ENCODE measurements at regions not wholly inside any gene's neighbourhood (a gene's known extent, or its start where the extent isn't known, plus 50 kb on each side); places are given as distances from the start of the nearest gene placed in this dataset.

DNA sequence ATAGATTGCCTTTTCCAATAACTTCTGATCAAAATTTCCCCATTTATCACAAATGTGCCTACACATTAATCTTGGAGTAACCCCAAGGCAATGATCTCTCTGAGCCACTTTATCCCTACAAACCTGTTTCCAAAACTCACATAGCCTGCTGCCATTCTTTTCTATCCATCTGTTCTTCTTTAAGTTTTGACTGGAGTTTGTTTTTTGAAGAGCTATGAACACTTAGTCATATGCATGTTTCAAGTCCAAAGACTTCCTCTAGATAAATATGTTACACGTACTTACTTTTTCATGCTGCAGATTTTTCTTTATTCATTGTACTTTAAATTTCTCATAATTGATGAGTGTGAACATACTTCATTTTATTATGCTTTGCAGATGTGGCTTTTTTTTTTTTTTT lies 488.9 kb upstream of the CITED2 start:
- Histone ChIP-seq H3K36me3 (ENCODE audit: insufficient read depth, low read length) (no peaks in the 10 kb centered on the region), H3K4me2 (ENCODE audit: low read length) (no peak overlapping the region), H3K27me3 (ENCODE audit: insufficient read depth, low read length) (no peaks in the 10 kb centered on the region), H4K20me1 (ENCODE audit: insufficient read depth, low read length) (no peaks in the 10 kb centered on the region), H2AFZ (ENCODE audit: low read depth, low read length) (no peak overlapping the region), H3K9ac (ENCODE audit: low read length) (no peak overlapping the region), H3K4me3 (ENCODE audit: insufficient read depth, low read depth, low read length) (no peak overlapping the region), H3K27ac (ENCODE audit: low read depth, low read length) (no peak overlapping the region), H3K4me1 (ENCODE audit: insufficient read depth, low read length) (no peaks in the 10 kb centered on the region), H3K9me3 (ENCODE audit: insufficient read depth, low read depth, low read length) (no peaks in the 10 kb centered on the region), H3K79me2 (ENCODE audit: insufficient read depth, low read length) (no peaks in the 10 kb centered on the region)
- Mint-ChIP-seq H3K27me3 (ENCODE audit: low read depth, unreplicated experiment) (no peaks in the 10 kb centered on the region), H3K36me3 (ENCODE audit: low read depth, unreplicated experiment) (no peaks in the 10 kb centered on the region), H3K27ac (ENCODE audit: unreplicated experiment) (no peak overlapping the region), H3K4me3 (ENCODE audit: unreplicated experiment) (no peak overlapping the region), H3K9me3 (ENCODE audit: unreplicated experiment) (peaks cover 2% of the 10 kb centered on the region), H3K4me1 (ENCODE audit: low read depth, unreplicated experiment) (no peaks in the 10 kb centered on the region)
- DNase-seq (ENCODE audit: low read depth) = peak; percentile 48
- FAIRE-seq = no peak
- TF ChIP-seq EZH2 (IDR thresholded peaks at IDR 0.05; ENCODE audit: insufficient read depth, low read length) = no peak
- TF ChIP-seq, protein P1, sequence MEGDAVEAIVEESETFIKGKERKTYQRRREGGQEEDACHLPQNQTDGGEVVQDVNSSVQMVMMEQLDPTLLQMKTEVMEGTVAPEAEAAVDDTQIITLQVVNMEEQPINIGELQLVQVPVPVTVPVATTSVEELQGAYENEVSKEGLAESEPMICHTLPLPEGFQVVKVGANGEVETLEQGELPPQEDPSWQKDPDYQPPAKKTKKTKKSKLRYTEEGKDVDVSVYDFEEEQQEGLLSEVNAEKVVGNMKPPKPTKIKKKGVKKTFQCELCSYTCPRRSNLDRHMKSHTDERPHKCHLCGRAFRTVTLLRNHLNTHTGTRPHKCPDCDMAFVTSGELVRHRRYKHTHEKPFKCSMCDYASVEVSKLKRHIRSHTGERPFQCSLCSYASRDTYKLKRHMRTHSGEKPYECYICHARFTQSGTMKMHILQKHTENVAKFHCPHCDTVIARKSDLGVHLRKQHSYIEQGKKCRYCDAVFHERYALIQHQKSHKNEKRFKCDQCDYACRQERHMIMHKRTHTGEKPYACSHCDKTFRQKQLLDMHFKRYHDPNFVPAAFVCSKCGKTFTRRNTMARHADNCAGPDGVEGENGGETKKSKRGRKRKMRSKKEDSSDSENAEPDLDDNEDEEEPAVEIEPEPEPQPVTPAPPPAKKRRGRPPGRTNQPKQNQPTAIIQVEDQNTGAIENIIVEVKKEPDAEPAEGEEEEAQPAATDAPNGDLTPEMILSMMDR (IDR thresholded peaks at IDR 0.05; ENCODE audit: insufficient read depth, low read depth, low read length) = no peak

DNA sequence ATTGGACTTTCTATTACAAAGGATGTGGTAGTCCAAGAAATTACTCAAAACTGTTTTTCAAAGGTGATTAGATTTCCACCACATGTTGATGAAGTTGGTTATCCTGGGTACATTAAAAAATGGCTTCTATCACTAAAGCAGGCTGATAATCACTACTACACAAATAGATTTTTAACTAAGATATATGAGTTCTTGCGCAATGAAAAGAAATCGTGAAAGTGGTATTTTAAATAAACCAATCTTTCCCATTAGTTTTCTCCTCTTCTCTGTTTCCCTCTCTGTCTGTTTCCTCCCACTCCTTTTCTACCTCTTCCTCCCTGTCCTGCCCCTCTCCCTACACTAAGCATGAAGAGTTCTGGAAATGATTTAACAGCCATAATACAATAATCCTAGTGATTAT lies 487.9 kb upstream of the CITED2 start:
- Histone ChIP-seq H3K4me2 (ENCODE audit: low read length) (no peak overlapping the region), H4K20me1 (ENCODE audit: insufficient read depth, low read length) (no peaks in the 10 kb centered on the region), H3K27me3 (ENCODE audit: insufficient read depth, low read length) (no peaks in the 10 kb centered on the region), H3K36me3 (ENCODE audit: insufficient read depth, low read length) (no peaks in the 10 kb centered on the region), H3K79me2 (ENCODE audit: insufficient read depth, low read length) (no peaks in the 10 kb centered on the region), H3K9me3 (ENCODE audit: insufficient read depth, low read depth, low read length) (no peaks in the 10 kb centered on the region), H3K4me1 (ENCODE audit: insufficient read depth, low read length) (no peaks in the 10 kb centered on the region), H2AFZ (ENCODE audit: low read depth, low read length) (no peak overlapping the region), H3K4me3 (ENCODE audit: insufficient read depth, low read depth, low read length) (no peak overlapping the region), H3K9ac (ENCODE audit: low read length) (no peak overlapping the region), H3K27ac (ENCODE audit: low read depth, low read length) (no peak overlapping the region)
- H3K4me1 Mint-ChIP-seq (ENCODE audit: low read depth, unreplicated experiment) = no peaks in the 10 kb centered on the region
- DNase-seq (ENCODE audit: low read depth) (peak; percentile 18), FAIRE-seq (no peak)
- H3K27me3 Mint-ChIP-seq (ENCODE audit: low read depth, unreplicated experiment) = no peaks in the 10 kb centered on the region
- no peaks in the 10 kb centered on the region for H3K36me3 Mint-ChIP-seq (ENCODE audit: low read depth, unreplicated experiment)
- H3K4me3 Mint-ChIP-seq (ENCODE audit: unreplicated experiment) = no peak overlapping the region
- TF ChIP-seq, protein P1 (IDR thresholded peaks at IDR 0.05; ENCODE audit: insufficient read depth, low read depth, low read length) = no peak
- peaks cover 2% of the 10 kb centered on the region for H3K9me3 Mint-ChIP-seq (ENCODE audit: unreplicated experiment)
- H3K27ac Mint-ChIP-seq (ENCODE audit: unreplicated experiment) = peak overlapping the region; percentile 66

DNA sequence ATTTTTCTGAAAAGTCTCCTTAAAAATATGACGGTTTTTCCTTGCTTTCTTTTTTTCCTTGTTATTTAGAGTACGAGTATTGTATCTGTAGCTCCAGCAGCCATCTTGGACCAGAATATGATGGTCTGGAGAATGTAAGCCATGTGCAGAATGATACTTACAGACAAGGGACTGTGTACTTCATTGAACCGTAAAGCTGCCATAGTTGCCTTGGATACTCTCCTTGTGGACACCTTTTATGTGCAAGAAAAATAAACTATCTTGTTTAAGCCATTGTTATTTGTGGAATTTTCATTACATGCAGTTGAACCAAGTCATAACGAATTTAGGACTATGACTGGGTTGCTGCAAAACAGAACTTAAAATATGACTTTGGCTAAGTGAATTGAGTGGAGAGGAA lies 485.8 kb upstream of the CITED2 start:
- TF ChIP-seq, protein P1 (IDR thresholded peaks at IDR 0.05; ENCODE audit: insufficient read depth, low read depth, low read length) = no peak
- no peak for TF ChIP-seq EZH2 (IDR thresholded peaks at IDR 0.05; ENCODE audit: insufficient read depth, low read length)
- Histone ChIP-seq H4K20me1 (ENCODE audit: insufficient read depth, low read length) (no peaks in the 10 kb centered on the region), H2AFZ (ENCODE audit: low read depth, low read length) (no peak overlapping the region), H3K27me3 (ENCODE audit: insufficient read depth, low read length) (no peaks in the 10 kb centered on the region), H3K4me2 (ENCODE audit: low read length) (no peak overlapping the region), H3K4me3 (ENCODE audit: insufficient read depth, low read depth, low read length) (no peak overlapping the region), H3K9ac (ENCODE audit: low read length) (no peak overlapping the region), H3K36me3 (ENCODE audit: insufficient read depth, low read length) (no peaks in the 10 kb centered on the region), H3K9me3 (ENCODE audit: insufficient read depth, low read depth, low read length) (no peaks in the 10 kb centered on the region), H3K27ac (ENCODE audit: low read depth, low read length) (no peak overlapping the region), H3K79me2 (ENCODE audit: insufficient read depth, low read length) (no peaks in the 10 kb centered on the region), H3K4me1 (ENCODE audit: insufficient read depth, low read length) (no peaks in the 10 kb centered on the region)
- Mint-ChIP-seq H3K4me3 (ENCODE audit: unreplicated experiment) (no peak overlapping the region), H3K27ac (ENCODE audit: unreplicated experiment) (no peak overlapping the region), H3K4me1 (ENCODE audit: low read depth, unreplicated experiment) (peaks cover 12% of the 10 kb centered on the region), H3K36me3 (ENCODE audit: low read depth, unreplicated experiment) (no peaks in the 10 kb centered on the region), H3K27me3 (ENCODE audit: low read depth, unreplicated experiment) (no peaks in the 10 kb centered on the region), H3K9me3 (ENCODE audit: unreplicated experiment) (peaks cover 2% of the 10 kb centered on the region)
- FAIRE-seq = peak; percentile 5
- no peak for DNase-seq (ENCODE audit: low read depth)
